ENCODE measurements at regions not wholly inside any gene's neighbourhood (a gene's known extent, or its start where the extent isn't known, plus 50 kb on each side); places are given as distances from the start of the nearest gene placed in this dataset.

GRCh38 chr6:23559587-23560343, 566.2 kb upstream of the NRSN1 start (continued):
- TF ChIP-seq MATR3 (CRISPR knock-in tag; IDR thresholded peaks at IDR 0.05) (no peak), PAWR (CRISPR knock-in tag; IDR thresholded peaks at IDR 0.05; ENCODE audit: borderline replicate concordance) (no peak), CENPT (CRISPR knock-in tag; IDR thresholded peaks at IDR 0.05; ENCODE audit: low read depth) (no peak), MIER3 (CRISPR knock-in tag; IDR thresholded peaks at IDR 0.05; ENCODE audit: borderline replicate concordance) (no peak), SUZ12 (IDR thresholded peaks at IDR 0.05; ENCODE audit: low read depth, low read length) (no peak), IRX3 (CRISPR knock-in tag; IDR thresholded peaks at IDR 0.05; ENCODE audit: borderline replicate concordance, low read depth) (no peak), ZNF253 (CRISPR knock-in tag; IDR thresholded peaks at IDR 0.05; ENCODE audit: borderline replicate concordance) (no peak), ZKSCAN5 (CRISPR knock-in tag; IDR thresholded peaks at IDR 0.05) (no peak), JARID2 (CRISPR knock-in tag; IDR thresholded peaks at IDR 0.05; ENCODE audit: insufficient replicate concordance) (no peak), ZNF574 (CRISPR knock-in tag; IDR thresholded peaks at IDR 0.05) (0 out of 2 replicates have a peak, but pooled peaks have one; percentile 33), MBD4 (IDR thresholded peaks at IDR 0.05; ENCODE audit: borderline replicate concordance, low read length) (no peak), ZNF24 (IDR thresholded peaks at IDR 0.05) (no peak), ZNF292 (CRISPR knock-in tag; IDR thresholded peaks at IDR 0.05; ENCODE audit: borderline replicate concordance, low read depth) (no peak), CCDC6 (CRISPR knock-in tag; IDR thresholded peaks at IDR 0.05) (no peak), GATA4 (IDR thresholded peaks at IDR 0.05; ENCODE audit: borderline replicate concordance, low read depth) (no peak), ZMYM4 (CRISPR knock-in tag; IDR thresholded peaks at IDR 0.05) (peak; percentile 51), ZMYM3 (CRISPR knock-in tag; IDR thresholded peaks at IDR 0.05) (peak; percentile 26; the same call in 1 of the 2 replicates), ZFP36L2 (CRISPR knock-in tag; IDR thresholded peaks at IDR 0.05) (no peak), CBX5 (CRISPR knock-in tag; IDR thresholded peaks at IDR 0.05; ENCODE audit: borderline replicate concordance) (no peak), DBP (CRISPR knock-in tag; IDR thresholded peaks at IDR 0.05; ENCODE audit: not compliant biosample characterization) (no peak)
- TF ChIP-seq, protein P1, sequence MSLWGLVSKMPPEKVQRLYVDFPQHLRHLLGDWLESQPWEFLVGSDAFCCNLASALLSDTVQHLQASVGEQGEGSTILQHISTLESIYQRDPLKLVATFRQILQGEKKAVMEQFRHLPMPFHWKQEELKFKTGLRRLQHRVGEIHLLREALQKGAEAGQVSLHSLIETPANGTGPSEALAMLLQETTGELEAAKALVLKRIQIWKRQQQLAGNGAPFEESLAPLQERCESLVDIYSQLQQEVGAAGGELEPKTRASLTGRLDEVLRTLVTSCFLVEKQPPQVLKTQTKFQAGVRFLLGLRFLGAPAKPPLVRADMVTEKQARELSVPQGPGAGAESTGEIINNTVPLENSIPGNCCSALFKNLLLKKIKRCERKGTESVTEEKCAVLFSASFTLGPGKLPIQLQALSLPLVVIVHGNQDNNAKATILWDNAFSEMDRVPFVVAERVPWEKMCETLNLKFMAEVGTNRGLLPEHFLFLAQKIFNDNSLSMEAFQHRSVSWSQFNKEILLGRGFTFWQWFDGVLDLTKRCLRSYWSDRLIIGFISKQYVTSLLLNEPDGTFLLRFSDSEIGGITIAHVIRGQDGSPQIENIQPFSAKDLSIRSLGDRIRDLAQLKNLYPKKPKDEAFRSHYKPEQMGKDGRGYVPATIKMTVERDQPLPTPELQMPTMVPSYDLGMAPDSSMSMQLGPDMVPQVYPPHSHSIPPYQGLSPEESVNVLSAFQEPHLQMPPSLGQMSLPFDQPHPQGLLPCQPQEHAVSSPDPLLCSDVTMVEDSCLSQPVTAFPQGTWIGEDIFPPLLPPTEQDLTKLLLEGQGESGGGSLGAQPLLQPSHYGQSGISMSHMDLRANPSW (CRISPR knock-in tag; IDR thresholded peaks at IDR 0.05; ENCODE audit: borderline replicate concordance) = no peak
- TF ChIP-seq, protein P2, sequence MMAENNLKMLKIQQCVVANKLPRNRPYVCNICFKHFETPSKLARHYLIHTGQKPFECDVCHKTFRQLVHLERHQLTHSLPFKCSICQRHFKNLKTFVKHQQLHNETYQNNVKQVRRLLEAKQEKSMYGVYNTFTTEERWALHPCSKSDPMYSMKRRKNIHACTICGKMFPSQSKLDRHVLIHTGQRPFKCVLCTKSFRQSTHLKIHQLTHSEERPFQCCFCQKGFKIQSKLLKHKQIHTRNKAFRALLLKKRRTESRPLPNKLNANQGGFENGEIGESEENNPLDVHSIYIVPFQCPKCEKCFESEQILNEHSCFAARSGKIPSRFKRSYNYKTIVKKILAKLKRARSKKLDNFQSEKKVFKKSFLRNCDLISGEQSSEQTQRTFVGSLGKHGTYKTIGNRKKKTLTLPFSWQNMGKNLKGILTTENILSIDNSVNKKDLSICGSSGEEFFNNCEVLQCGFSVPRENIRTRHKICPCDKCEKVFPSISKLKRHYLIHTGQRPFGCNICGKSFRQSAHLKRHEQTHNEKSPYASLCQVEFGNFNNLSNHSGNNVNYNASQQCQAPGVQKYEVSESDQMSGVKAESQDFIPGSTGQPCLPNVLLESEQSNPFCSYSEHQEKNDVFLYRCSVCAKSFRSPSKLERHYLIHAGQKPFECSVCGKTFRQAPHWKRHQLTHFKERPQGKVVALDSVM (CRISPR knock-in tag; IDR thresholded peaks at IDR 0.05) = no peak

All from HepG2 (cell line).